NCI-H1048 (cell line): ENCODE measurements at regions not wholly inside any gene's neighbourhood (a gene's known extent, or its start where the extent isn't known, plus 50 kb on each side); places are given as distances from the start of the nearest gene placed in this dataset.
"Not testable (repeated sequence)": the region's sequence is repeated elsewhere in the genome, so short reads cannot be mapped to it uniquely, and the experiment has no call there.

Source experiments
- DNase-seq: peaks from one replicate; lab custom pipeline; 2025; lab: John Stamatoyannopoulos, UW

DNA sequence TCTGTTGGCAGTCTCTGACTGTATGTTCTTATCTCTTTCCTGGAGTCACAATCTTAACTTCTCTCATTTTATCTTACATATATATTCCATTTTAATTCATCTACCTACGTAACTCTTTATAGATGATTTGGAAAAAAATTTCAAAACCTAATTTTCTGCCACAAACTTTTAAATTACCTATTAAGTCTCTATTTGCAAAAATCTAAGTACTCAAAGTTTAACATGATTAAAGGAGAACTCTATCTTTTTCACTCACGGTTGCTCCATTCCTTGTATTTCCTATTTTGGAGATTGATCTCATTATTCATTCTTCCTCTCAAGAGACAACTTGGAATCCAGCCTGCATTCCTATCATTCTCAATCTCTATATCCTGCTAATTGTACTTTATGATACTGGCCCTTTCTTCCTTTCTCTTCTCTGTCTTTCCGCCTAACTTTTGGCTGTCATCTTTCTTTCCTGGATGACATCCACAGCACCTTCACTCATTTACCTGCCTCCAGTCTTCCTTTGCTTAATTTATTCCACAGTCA lies 1071.1 kb upstream of the CITED2 start:
- no peak for DNase-seq

DNA sequence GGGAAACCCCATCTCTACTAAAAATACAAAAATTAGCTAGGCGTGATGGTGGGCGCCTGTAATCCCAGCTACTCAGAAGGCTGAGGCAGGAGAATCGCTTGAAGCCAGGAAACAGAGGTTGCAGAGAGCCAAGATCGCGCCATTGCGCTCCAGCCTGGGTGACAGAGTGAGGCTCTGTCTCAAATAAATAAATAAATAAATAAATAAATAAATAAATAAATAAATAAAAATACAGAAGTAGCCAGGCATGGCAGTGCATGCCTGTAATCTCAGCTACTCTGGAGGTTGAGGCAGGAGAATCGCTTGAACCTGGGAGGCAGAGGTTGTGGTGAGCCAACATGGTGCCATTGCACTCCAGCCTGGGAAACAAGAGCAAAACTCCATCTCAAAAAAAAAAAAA lies 1068.7 kb upstream of the CITED2 start:
- DNase-seq, result not testable (repeated sequence)

GRCh38 chr6:140441256-140441655 lies 1066.8 kb upstream of the CITED2 start:
- DNase-seq, result no peak

DNA sequence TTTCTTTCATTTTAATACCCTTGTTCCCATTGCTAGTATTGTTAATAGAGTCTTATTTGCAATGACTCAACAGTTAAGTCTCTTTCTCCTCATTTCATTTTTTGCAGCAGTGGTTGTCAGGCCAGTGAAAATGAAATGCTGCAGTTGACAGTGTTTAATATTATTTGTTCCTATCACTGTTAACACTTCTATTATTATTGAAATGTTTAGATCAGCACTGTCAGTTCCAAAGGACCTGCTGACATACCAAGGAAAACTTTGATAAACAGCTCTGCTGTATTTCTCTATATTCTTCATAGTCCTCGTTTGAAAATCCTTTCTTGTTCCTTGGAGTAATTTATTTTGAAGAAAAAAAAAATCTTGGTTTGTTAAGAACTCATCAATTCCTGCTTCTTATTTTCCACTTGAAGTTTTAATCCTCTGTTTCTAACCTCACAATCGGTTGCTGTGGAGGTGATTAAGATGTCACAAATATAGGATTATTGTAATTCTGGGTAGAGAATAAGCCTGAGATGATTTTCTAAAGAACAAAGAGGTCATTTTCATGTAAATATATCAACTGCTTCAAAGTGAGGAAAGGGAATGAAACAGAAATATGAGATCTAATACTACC lies 1065.9 kb upstream of the CITED2 start:
- no peak for DNase-seq

DNA sequence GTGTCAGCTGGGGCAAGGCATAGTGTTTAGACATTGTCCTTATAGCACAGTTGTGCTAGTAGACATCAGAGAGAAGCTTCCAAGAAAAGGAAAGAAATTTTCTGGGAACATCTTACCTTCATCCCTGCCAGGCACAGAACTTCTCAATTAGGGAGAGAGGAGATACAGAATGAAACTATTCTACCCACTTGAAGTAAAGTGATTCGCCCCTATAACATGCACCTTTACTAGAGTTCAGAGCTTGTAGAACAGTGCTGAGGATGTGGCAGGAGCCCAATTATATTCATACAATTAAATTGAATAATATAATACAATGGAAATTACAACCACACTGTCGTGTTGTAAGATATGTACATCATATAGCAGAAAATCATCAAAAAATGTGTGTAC lies 1063.9 kb upstream of the CITED2 start:
- DNase-seq, result no peak

GRCh38 chr6:140437619-140438345 lies 1063.3 kb upstream of the CITED2 start:
- DNase-seq, result no peak

DNA sequence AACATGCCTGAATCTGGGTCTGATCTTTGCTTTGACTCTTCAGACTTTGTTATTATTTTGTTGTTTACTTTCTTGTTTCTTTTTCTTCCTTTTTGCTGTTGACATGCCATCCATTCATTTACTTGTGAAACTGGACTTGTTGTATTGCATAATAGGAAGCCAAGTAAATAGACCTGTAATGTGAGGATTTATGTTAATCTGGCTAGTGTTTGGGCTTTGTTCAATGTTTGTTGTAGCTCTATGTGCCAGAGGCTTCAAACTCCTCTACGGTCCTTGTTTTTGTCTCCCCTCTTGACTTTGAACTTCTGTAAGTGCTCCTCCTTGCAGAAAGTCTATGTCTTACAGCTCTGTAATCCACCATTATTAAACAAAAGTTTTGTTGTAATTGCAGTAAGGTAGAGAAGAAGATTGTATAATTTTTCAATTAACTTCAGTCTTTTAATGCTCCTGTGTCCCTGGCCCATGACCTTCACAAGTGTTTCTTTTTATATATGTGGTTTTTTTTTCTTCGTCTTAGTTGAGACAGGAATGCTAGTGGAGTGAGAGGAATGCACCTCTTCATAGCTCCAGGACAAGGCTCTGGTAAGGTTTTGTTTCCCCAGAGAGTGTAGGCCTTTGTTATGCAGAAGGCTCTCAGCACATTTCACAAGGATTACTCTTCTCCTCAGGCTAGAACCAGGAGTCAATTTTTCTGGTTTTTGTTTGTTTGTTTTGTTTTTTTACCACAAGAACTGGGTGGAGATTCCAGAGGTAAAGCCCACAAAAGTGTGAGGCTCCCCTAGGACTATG lies 1061.8 kb upstream of the CITED2 start:
- DNase-seq, result no peak

DNA sequence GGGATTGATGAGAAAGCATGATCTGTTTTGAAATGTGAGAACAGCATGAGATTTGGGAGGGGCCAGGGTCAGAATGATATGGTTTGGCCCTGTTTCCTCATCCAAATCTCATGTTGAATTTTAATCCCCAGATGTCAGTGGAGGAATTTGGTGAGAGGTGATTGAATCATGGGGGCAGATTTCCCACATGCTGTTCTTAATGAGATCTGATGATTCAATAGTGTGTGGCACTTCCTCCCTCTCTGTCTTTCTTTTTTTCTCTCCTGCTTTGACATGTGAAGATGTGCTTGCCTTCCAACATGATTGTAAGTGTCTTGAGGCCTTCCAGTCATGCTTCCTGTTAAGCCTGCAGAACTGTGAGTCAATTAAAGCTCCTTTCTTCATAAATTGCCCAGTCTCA lies 1060.3 kb upstream of the CITED2 start:
- DNase-seq, result no peak

DNA sequence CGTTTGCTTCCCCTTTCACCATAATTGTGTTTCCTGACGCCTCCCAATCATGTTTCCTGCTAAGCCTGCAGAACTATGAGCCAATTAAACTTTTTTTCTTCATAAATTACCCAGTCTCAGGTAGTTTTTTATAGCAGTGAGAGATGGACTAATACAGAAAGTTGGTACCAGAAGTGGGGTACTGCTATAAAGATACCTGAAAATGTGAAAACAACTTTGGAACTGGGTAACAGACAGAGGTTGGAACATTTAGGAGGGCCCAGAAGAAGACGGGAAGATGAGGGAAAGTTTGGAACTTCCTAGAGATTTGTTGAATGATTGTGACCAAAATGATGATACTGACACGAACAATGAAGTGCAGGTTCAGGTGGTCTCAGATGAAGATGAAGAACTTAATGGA lies 1058.6 kb upstream of the CITED2 start:
- DNase-seq, result no peak

DNA sequence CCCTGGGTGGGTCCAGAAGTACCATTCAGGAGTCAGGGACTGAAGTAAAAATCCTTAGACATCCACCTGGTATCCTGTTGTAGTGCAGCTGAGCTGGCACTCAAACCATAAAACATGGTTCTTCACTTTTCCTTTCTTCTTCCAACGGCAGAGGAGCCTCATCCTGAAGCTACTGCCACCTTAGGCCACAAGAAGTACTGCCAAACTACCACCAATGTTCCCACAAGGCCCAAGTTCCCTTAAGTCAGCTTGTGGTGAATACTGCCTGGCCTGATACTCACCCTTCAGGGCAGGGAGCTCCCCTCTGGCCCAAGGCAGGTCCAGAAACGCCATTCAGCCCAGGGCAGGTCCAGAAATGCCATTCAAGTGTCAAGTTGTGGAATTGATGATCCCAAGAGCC lies 1053.4 kb upstream of the CITED2 start:
- DNase-seq, result no peak

- no peak for DNase-seq
Measured at GRCh38 chr6:140414966-140415620, 1040.6 kb upstream of the CITED2 start.

DNA sequence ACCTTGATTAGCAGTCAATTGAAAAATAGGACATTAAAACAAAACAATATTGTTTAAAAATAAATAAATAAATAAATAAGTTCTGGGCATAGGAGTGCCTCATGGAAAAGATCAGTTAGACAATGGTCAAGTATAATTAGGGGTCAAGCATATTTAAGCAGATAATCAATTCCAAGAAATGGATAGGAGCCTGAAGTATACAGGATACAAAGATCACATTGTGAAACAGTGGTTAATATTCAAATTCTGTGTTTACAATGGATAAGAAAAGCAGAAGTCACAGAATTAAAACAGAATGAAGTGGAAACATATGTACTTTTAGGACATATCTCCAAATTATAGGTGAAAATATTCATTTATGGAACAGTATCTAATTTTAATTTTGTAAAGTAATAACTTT lies 1028.6 kb upstream of the CITED2 start:
- DNase-seq, result no peak

DNA sequence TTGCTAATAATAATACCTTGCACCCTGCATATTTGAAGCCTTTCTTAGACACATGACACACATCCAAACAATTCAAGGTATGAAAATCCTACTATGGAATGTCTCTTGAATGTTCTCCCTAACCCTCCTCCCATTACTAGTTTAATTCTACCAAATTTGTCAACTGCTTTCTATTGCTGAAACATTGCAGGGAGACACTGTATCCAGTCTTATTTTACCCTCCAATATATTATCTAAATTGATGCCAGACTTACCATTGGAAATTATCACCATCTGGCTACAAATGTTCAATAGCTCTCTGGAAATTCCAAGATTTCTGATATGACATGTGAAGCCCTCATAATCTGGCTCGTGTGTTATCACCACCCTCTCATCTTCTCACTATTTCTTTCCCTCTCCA lies 1027.3 kb upstream of the CITED2 start:
- DNase-seq, result no peak

DNA sequence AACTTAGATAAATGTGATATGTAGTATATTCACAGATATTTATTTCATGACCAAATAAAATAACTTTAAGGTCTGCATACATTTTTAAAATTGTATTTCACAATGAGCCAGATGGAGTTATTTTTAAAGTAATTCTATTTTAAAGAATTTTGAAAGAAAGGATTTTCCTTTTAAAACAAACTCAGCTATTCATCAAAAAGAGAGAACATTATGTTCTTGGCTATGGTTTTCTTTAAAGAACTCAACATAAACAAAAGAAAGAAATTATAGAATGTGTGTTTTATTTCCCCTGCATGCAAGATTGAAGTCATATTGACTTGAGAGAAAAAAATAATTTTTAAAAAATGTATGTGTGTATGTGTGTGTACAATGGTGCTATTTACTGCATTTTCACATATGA lies 1023.6 kb upstream of the CITED2 start:
- no peak for DNase-seq

- DNase-seq, result no peak
Measured at GRCh38 chr6:140397106-140397505, 1022.7 kb upstream of the CITED2 start.

GRCh38 chr6:140393665-140394540 lies 1019.5 kb upstream of the CITED2 start:
- no peak for DNase-seq

DNA sequence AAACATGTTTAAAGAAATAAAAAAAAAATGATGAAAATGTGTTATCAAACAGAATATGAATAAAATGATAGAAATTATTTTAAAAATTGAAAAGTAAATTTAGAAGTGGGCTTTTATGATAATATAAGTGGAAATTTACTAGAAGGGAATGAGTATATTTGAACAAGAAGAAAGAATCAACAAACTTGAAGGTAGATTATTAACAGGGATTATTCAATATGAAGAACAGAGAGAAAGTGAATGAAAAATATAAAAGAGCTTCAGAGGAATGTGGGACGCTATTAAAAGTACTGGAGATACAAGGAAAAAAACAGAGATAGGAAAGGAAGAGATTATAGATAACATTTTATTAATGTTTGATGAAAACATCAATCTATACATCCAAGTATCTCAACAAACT lies 1014.4 kb upstream of the CITED2 start:
- DNase-seq, result no peak

DNA sequence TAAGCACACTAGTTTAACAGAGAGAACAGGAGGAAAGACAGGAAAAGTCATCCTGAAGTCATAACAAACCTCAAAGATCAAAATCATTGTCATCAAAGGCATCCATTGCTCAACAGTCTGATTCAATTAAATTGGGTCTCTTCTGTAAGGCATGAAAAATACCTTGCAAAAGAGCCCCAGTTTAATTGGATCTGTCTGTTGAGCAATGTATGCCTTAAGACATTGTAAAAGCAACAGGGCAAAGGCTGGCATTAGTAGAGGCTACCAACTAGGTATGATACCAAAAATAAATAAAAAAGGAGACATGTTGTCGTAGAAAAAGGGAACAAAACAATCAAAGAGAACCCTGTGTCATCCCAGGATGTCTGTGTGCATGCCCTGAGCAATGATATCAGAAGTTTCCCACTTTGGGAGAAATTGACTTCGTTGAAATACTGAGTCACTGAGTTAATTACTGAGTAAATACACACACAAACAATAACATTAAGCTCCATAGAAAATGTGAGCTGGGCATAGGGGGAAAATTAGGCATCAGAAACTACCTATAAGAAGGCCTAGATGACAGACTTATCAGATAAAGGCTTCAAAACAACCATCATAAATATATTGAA lies 1013.8 kb upstream of the CITED2 start:
- no peak for DNase-seq

DNA sequence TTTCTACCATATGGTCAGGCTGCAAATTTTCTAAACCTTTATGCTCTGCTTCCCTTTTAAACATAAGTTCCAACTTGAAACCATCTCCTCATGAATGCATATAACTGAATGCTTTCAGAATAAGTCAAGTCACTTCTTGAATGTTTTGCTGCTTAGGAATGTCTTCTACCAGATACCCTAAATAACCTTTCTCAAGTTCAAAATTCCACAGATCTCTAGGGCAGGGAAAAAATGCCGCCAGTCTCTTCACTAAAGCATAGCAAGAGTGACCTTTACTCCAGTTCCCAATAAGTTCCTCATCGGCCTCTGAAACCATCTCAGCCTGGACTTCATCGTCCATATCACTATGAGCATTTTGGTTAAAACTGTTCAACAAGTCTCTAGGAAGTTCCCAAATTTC lies 1011.2 kb upstream of the CITED2 start:
- no peak for DNase-seq

DNA sequence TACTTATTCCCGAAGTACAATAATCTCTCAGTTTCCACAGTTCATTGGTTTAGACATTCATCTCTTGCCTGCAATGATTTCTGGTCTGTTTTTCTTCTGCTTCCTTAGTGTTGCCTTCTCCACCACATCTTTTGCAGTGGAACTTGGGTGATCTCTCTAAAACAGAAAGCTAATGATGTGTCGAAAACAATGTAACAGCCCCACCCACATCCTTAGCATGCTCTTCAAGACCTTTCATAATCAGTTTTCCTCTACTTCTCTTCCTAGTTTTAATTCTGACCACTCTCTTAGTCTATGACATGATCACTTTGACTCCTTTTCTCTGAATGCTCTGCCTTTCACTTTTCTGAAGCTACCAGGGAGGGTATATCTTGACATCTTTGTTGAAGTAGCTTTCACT lies 1007.9 kb upstream of the CITED2 start:
- no peak for DNase-seq
